ENCODE measurements at regions not wholly inside any gene's neighbourhood (a gene's known extent, or its start where the extent isn't known, plus 50 kb on each side); places are given as distances from the start of the nearest gene placed in this dataset.

GRCh38 chr1:48058135-48059025 lies 61.2 kb upstream of the TRABD2B start:
- no peak overlapping the region for H3K4me2 ChIP-seq
- no peaks in the 10 kb centered on the region for H3K79me2 ChIP-seq (replicated peaks; ENCODE audit: insufficient read depth)
- Mint-ChIP-seq H3K4me1 (peaks cover 9% of the 10 kb centered on the region; the same call in 2 of the 3 replicates), H3K36me3 (ENCODE audit: low read depth) (no peaks in the 10 kb centered on the region), H3K9me3 (no peaks in the 10 kb centered on the region), H3K27ac (no peak overlapping the region), H3K4me3 (no peak overlapping the region), H3K27me3 (ENCODE audit: insufficient read depth, low read depth, poor library complexity) (peaks cover 22% of the 10 kb centered on the region)
- H4K20me1 ChIP-seq (replicated peaks; ENCODE audit: insufficient read depth) = no peaks in the 10 kb centered on the region
- no peak overlapping the region for H3K27ac ChIP-seq (ENCODE audit: low read depth)
- H3K9me2 ChIP-seq (ENCODE audit: insufficient read depth) = no peaks in the 10 kb centered on the region
- no peaks in the 10 kb centered on the region for H3K27me3 ChIP-seq (ENCODE audit: insufficient read depth)
- no peak for DNase-seq (ENCODE audit: low spot score)
- no peaks in the 10 kb centered on the region for H3K36me3 ChIP-seq (ENCODE audit: insufficient read depth)
- no peak overlapping the region for H3K4me3 ChIP-seq
- no peaks in the 10 kb centered on the region for H3F3A ChIP-seq (replicated peaks; ENCODE audit: low read depth)
- H3K4me1 ChIP-seq (ENCODE audit: insufficient read depth) = no peaks in the 10 kb centered on the region
- H2AFZ ChIP-seq = no peak overlapping the region
- TF ChIP-seq EZH2 (IDR thresholded peaks at IDR 0.05; ENCODE audit: low read depth, unreplicated experiment) = no peak
- no peak for ATAC-seq

- no peaks in the 10 kb centered on the region for H3K27me3 ChIP-seq (ENCODE audit: insufficient read depth)
- Mint-ChIP-seq H3K4me1 (peaks cover 9% of the 10 kb centered on the region; the same call in 2 of the 3 replicates), H3K27me3 (ENCODE audit: insufficient read depth, low read depth, poor library complexity) (peaks cover 26% of the 10 kb centered on the region), H3K36me3 (ENCODE audit: low read depth) (no peaks in the 10 kb centered on the region), H3K27ac (no peak overlapping the region), H3K4me3 (no peak overlapping the region), H3K9me3 (no peaks in the 10 kb centered on the region)
- no peak overlapping the region for H3K4me2 ChIP-seq
- H3K79me2 ChIP-seq (replicated peaks; ENCODE audit: insufficient read depth) = no peaks in the 10 kb centered on the region
- no peak overlapping the region for H3K4me3 ChIP-seq
- no peak for DNase-seq (ENCODE audit: low spot score)
- H4K20me1 ChIP-seq (replicated peaks; ENCODE audit: insufficient read depth) = no peaks in the 10 kb centered on the region
- H3K9me2 ChIP-seq (ENCODE audit: insufficient read depth) = no peaks in the 10 kb centered on the region
- TF ChIP-seq ETS1 (IDR thresholded peaks at IDR 0.05) (no peak), STAT1 (IDR thresholded peaks at IDR 0.05; ENCODE audit: unreplicated experiment) (no peak), ZNF331 (CRISPR knock-in tag; IDR thresholded peaks at IDR 0.05; ENCODE audit: low read depth) (no peak), JUNB (IDR thresholded peaks at IDR 0.05; ENCODE audit: unreplicated experiment) (no peak), REST (IDR thresholded peaks at IDR 0.05; ENCODE audit: unreplicated experiment) (no peak), ZNF114 (CRISPR knock-in tag; IDR thresholded peaks at IDR 0.05) (no peak), CREB1 (CRISPR knock-in tag; IDR thresholded peaks at IDR 0.05; ENCODE audit: low read depth) (no peak), POLR2AphosphoS5 (IDR thresholded peaks at IDR 0.05; ENCODE audit: low read depth) (no peak), EZH2 (IDR thresholded peaks at IDR 0.05; ENCODE audit: low read depth, unreplicated experiment) (no peak)
- H3K36me3 ChIP-seq (ENCODE audit: insufficient read depth) = no peaks in the 10 kb centered on the region
- no peaks in the 10 kb centered on the region for H3K4me1 ChIP-seq (ENCODE audit: insufficient read depth)
- H2AFZ ChIP-seq = no peak overlapping the region
- no peaks in the 10 kb centered on the region for H3F3A ChIP-seq (replicated peaks; ENCODE audit: low read depth)
- no peak overlapping the region for H3K27ac ChIP-seq (ENCODE audit: low read depth)
- no peak for ATAC-seq
Observed at GRCh38 chr1:48057249-48057648, 60.1 kb upstream of the TRABD2B start.
